WERI-Rb-1 (cell line): ENCODE measurements at regions not wholly inside any gene's neighbourhood (a gene's known extent, or its start where the extent isn't known, plus 50 kb on each side); places are given as distances from the start of the nearest gene placed in this dataset.

Source experiments
- DNase-seq: peaks from one replicate; pipeline ENCODE4 v3.0.0-alpha.2; 2020
- H3K27ac ChIP-seq: fragments of 250-450 bp; sonication (Bioruptor Pico); 2 replicates; pipeline ENCODE4 v1.5.1; 2020; ENCODE audit warnings: mild to moderate bottlenecking, moderate library complexity
- H3K27me3 ChIP-seq: fragments of 250-450 bp; sonication (Bioruptor Pico); 2 replicates; pipeline ENCODE4 v1.5.1; 2021; ENCODE audit warnings: mild to moderate bottlenecking, low read depth, moderate library complexity; ENCODE audit not compliant: insufficient read depth, severe bottlenecking
- H3K36me3 ChIP-seq: fragments of 250-450 bp; sonication (Bioruptor Pico); 2 replicates; pipeline ENCODE4 v1.5.1; 2020; ENCODE audit warnings: mild to moderate bottlenecking, moderate library complexity
- H3K4me3 ChIP-seq: 2 replicates; pipeline ENCODE4 v1.5.1; 2011; ENCODE audit warnings: low read depth, mild to moderate bottlenecking, control low read depth, low read length
- H3K9me3 ChIP-seq: fragments of 250-450 bp; sonication (Bioruptor Pico); 2 replicates; pipeline ENCODE4 v1.5.1; 2021; ENCODE audit warnings: mild to moderate bottlenecking, moderate library complexity; ENCODE audit not compliant: severe bottlenecking
- CTCF ChIP-seq: IDR thresholded peaks from 2 replicates; pipeline ENCODE4 v1.5.1; 2011; ENCODE audit warnings: low read depth, mild to moderate bottlenecking, control low read depth, inconsistent platforms, low read length

DNA sequence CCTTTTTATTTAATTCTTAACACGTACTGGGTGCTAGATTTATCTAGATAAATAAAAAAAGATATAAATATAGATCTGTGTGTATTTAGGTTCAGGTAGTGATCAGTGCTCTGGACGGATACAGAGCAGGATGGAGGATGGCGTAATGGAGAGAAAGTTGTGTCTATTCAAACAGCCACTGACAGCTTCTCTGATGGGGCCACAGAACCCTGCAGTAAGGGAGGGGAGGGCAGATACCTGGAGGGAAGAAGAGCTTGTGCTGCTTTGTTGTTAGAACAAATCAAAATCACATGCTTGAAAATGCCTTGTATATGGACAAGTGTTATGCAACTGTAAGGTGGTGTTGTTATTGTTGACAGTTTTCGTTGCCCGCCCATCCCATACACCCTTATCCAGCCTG, 170.2 kb downstream of the UTP18 start:
- Histone ChIP-seq H3K4me3 (no peak overlapping the region), H3K9me3 (peaks cover 7% of the 10 kb centered on the region), H3K36me3 (no peaks in the 10 kb centered on the region), H3K27me3 (no peaks in the 10 kb centered on the region), H3K27ac (no peak overlapping the region)
- no peak for TF ChIP-seq CTCF
- DNase-seq, result no peak

DNA sequence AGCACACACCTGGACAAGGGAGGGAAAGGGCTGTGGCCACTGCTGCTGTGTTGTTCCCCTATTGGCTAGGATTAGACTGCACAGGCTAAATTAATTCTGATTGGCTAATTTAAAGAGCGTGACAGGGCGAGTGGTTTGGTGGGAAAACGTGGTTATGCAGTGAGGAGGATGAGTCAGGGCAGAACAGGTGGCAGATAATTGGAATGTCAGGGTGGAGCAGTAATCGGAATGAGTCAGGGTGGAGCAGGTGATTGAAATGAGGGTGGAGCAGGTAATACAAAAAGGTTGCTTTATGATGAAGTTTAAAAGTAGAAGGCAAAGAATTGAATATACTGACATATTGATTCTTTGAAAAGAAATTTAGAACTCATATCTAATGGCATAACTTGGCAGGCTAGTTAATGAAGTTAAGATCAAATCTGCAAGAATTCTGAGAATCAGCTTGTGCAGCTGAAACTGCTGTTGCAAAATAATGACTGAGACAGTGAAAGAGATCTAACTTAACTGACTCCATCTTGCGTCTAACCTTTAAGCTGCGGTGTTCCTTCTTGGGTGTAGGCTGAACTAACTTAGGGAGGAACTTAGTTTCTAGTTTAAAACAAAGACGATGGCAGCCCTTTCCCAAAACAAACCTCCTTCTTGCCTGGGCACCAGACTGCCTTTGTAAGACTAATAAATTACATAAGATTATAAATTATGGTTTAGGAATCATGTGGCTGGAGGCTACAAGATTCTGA, 174.3 kb downstream of the UTP18 start:
- DNase-seq, result no peak
- no peak overlapping the region for H3K4me3 ChIP-seq
- TF ChIP-seq CTCF, result no peak
- peaks cover 6% of the 10 kb centered on the region for H3K27me3 ChIP-seq
- H3K36me3 ChIP-seq, result no peaks in the 10 kb centered on the region
- H3K9me3 ChIP-seq, result peaks cover 12% of the 10 kb centered on the region
- no peak overlapping the region for H3K27ac ChIP-seq

DNA sequence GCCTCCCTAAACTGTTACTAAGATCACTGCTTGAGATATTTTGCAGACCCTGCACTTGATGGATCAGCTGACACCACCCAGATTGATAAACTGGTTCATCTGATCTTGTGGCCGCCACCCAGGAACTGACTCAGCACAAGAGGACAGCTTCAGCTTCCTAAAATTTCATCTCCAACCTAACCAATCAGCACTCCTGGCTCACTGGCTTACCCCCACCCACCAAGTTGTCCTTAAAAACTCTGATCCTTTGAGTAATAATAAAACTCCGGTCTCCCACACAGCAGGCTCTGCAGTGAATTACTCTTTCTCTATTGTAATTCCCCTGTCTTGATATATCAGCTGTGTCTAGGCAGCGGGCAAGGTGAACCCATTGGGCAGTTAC, 174.8 kb downstream of the UTP18 start:
- H3K27ac ChIP-seq, result no peak overlapping the region
- no peak for TF ChIP-seq CTCF
- H3K36me3 ChIP-seq, result no peaks in the 10 kb centered on the region
- H3K4me3 ChIP-seq, result no peak overlapping the region
- peaks cover 12% of the 10 kb centered on the region for H3K9me3 ChIP-seq
- DNase-seq, result no peak
- H3K27me3 ChIP-seq, result peaks cover 9% of the 10 kb centered on the region

- peaks cover 9% of the 10 kb centered on the region for H3K27me3 ChIP-seq
- no peak overlapping the region for H3K4me3 ChIP-seq
- peak; percentile 94 for TF ChIP-seq CTCF
- H3K36me3 ChIP-seq, result no peaks in the 10 kb centered on the region
- DNase-seq, result peak; percentile 78
- no peak overlapping the region for H3K27ac ChIP-seq
- H3K9me3 ChIP-seq, result peaks cover 7% of the 10 kb centered on the region
These were observed 175.3 kb downstream of the UTP18 start for GRCh38 chr17:51435641-51436091.

DNA sequence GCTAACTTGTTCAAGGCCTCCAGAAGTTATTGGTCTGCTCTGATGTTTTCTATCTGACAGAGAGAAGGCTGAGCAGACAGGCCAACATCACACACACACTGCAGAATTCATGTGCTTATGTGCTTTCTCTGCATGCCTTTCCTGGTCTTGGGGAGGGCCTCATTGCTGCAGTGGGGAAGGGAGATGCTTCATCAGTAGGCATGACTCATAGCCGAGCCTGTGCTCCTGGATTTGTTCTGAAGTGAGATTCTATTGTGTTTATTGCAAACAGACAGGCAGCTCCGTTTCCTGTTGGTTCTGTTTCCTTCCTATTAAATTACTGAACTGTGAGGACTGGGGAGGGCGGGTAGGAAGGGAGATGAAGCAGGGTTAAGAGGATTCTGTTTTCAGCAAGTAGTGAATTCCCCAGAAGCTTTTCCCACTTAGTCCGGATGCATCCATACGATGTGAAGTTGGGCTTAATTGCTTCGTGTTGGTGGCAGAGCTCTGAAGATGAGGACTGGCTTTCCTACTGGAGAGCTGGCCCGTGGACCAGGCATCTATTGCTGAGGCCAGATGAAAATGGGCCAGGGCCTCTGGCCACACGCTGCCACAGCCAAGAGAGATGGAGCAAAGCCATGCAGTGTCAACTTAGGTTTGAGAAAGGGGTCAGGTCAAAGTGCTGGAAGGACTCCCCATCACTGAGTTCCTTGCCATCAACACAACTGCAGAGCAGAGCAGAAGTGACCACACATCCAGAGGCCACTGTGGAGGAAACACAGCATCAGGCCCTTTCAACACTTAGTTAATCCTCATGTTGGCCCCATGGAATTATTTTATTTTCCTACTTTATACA, 179.3 kb downstream of the UTP18 start:
- Histone ChIP-seq H3K9me3 (peaks cover 9% of the 10 kb centered on the region), H3K27ac (no peak overlapping the region)
- no peak for TF ChIP-seq CTCF

More for the DNA sequence above, 179.3 kb downstream of the UTP18 start:
- H3K4me3 ChIP-seq, result no peak overlapping the region
- no peak for DNase-seq
- no peaks in the 10 kb centered on the region for H3K36me3 ChIP-seq
- peaks cover 17% of the 10 kb centered on the region for H3K27me3 ChIP-seq
